H1 (cell line): ENCODE measurements at regions not wholly inside any gene's neighbourhood (a gene's known extent, or its start where the extent isn't known, plus 50 kb on each side); places are given as distances from the start of the nearest gene placed in this dataset.
A peak's percentile ranks its signal among the peaks of the same experiment; 100 is the strongest.
"Not testable (repeated sequence)": the region's sequence is repeated elsewhere in the genome, so short reads cannot be mapped to it uniquely, and the experiment has no call there.

Experiments used
- CTCF ChIA-PET: fragments of 300-600 bp; sonication (Branson Sonifier 250); formaldehyde crosslinking; loops from one replicate; lab custom pipeline; 2021; ENCODE audit not compliant: partially characterized antibody; lab: Charles Lee
- POLR2A ChIA-PET: fragments of 300-600 bp; sonication (Branson Sonifier 250); formaldehyde crosslinking; loops from one replicate; lab custom pipeline; 2021; ENCODE audit warnings: inconsistent platforms; ENCODE audit not compliant: partially characterized antibody; lab: Charles Lee
- DNase-seq, 2 experiments: peaks; one replicate each; pipeline versions ENCODE4 v3.0.0 to v3.0.0-alpha.2; 2010 to 2022; ENCODE audit warnings: low spot score in 2 of 2, low read depth in 1 of 2, mixed read lengths in 1 of 2
- FAIRE-seq: peaks from 2 replicates; lab custom pipeline; 2011; peaks lifted over from hg19 to GRCh38; lab: Jason Lieb, UNC
- H2AFZ ChIP-seq: 2 replicates; pipeline ENCODE4 v1.8.1; 2012; ENCODE audit warnings: low read length, inconsistent platforms
- H2AK5ac ChIP-seq: 2 replicates; pipeline ENCODE4 v1.6.1; 2013; ENCODE audit warnings: low read depth, low read length
- H2BK120ac ChIP-seq: replicated peaks from 2 replicates; pipeline ENCODE3; 2013; ENCODE audit warnings: low read depth, low read length, inconsistent platforms
- H2BK12ac ChIP-seq: 2 replicates; pipeline ENCODE4 v1.6.1; 2013; ENCODE audit warnings: low read depth, low read length
- H2BK15ac ChIP-seq: 2 replicates; pipeline ENCODE4 v1.6.1; 2013; ENCODE audit warnings: low read length
- H2BK20ac ChIP-seq: 2 replicates; pipeline ENCODE4 v1.6.1; 2013; ENCODE audit warnings: low read length
- H2BK5ac ChIP-seq: 2 replicates; pipeline ENCODE4 v1.6.1; 2013; ENCODE audit warnings: low read depth, low read length
- H3K14ac ChIP-seq: 2 replicates; pipeline ENCODE4 v1.6.1; 2013; ENCODE audit warnings: inconsistent platforms; ENCODE audit not compliant: insufficient read length
- H3K18ac ChIP-seq: 2 replicates; pipeline ENCODE4 v1.6.1; 2013; ENCODE audit warnings: low read length; ENCODE audit errors: extremely low read depth
- H3K23ac ChIP-seq: 2 replicates; pipeline ENCODE4 v1.6.1; 2013; ENCODE audit warnings: inconsistent platforms; ENCODE audit not compliant: insufficient read length
- H3K23me2 ChIP-seq: 2 replicates; pipeline ENCODE4 v1.6.1; 2013; ENCODE audit warnings: low read depth, low read length
- H3K27ac ChIP-seq: 2 replicates; pipeline ENCODE4 v1.6.1; 2011; ENCODE audit warnings: low read depth, low read length, inconsistent platforms
- H3K27me3 ChIP-seq, 4 experiments: replicated peaks in 1 of 4; 1 replicate in 1 of 4; 2 replicates in 3 of 4; pipeline versions ENCODE4 v1.6.1 to v1.8.1; 2011 to 2013; ENCODE audit warnings: low read length in 3 of 4, mild to moderate bottlenecking in 3 of 4, inconsistent platforms in 2 of 4, mixed read lengths in 2 of 4, moderate library complexity in 1 of 4; ENCODE audit not compliant: control insufficient read depth in 3 of 4, insufficient read depth in 3 of 4; ENCODE audit errors: extremely low read depth in 1 of 4
- H3K36me3 ChIP-seq, 4 experiments: 2 replicates each; pipeline versions ENCODE4 v1.6.1 to v1.8.1; 2011 to 2013; ENCODE audit warnings: mild to moderate bottlenecking in 4 of 4, low read length in 3 of 4, moderate library complexity in 2 of 4, control low read depth in 1 of 4, inconsistent platforms in 1 of 4; ENCODE audit not compliant: insufficient read depth in 4 of 4, control insufficient read depth in 2 of 4
- H3K4ac ChIP-seq: replicated peaks from 2 replicates; pipeline ENCODE3; 2013; ENCODE audit warnings: low read length, low read depth, mixed read lengths, inconsistent platforms; ENCODE audit not compliant: insufficient read length
- H3K4me1 ChIP-seq, 4 experiments: replicated peaks in 1 of 4; 1 replicate in 1 of 4; 2 replicates in 3 of 4; pipeline versions ENCODE4 v1.6.1 to v1.8.1; 2011 to 2013; ENCODE audit warnings: low read length in 3 of 4, inconsistent platforms in 2 of 4, mixed read lengths in 1 of 4; ENCODE audit not compliant: insufficient read depth in 4 of 4, control insufficient read depth in 3 of 4
- H3K4me2 ChIP-seq, 2 experiments: 2 replicates each; pipeline versions ENCODE4 v1.6.1 to v1.8.1; 2011 to 2013; ENCODE audit warnings: low read depth in 2 of 2, low read length in 2 of 2, control low read depth in 1 of 2, inconsistent platforms in 1 of 2, mild to moderate bottlenecking in 1 of 2; ENCODE audit not compliant: insufficient read depth in 1 of 2
- H3K4me3 ChIP-seq, 4 experiments: fragments of 200-600, 300-600 bp in 1 of 4; sonication (generic), shearing (Covaris generic), sonication (Bioruptor Twin) in 1 of 4; 2 replicates each; pipeline versions ENCODE4 v1.5.1 to v1.8.1; 2011 to 2016; ENCODE audit warnings: low read length in 4 of 4, low read depth in 3 of 4, control low read depth in 2 of 4, inconsistent platforms in 2 of 4, mild to moderate bottlenecking in 2 of 4, mixed read lengths in 1 of 4, moderate library complexity in 1 of 4; ENCODE audit not compliant: insufficient read depth in 2 of 4; ENCODE audit errors: extremely low read depth in 1 of 4
- H3K56ac ChIP-seq: replicated peaks from 2 replicates; pipeline ENCODE3; 2013; ENCODE audit warnings: low read depth, mild to moderate bottlenecking, mixed read lengths, low read length, inconsistent platforms; ENCODE audit not compliant: insufficient read length
- H3K79me1 ChIP-seq: 2 replicates; pipeline ENCODE4 v1.6.1; 2013; ENCODE audit warnings: low read depth, low read length, control low read depth
- H3K79me2 ChIP-seq, 2 experiments: 2 replicates each; pipeline versions ENCODE4 v1.6.1 to v1.8.1; 2012 to 2013; ENCODE audit warnings: low read length in 2 of 2, mild to moderate bottlenecking in 2 of 2, inconsistent platforms in 1 of 2; ENCODE audit not compliant: insufficient read depth in 2 of 2, control insufficient read depth in 1 of 2
- H3K9ac ChIP-seq, 4 experiments: replicated peaks in 1 of 4; 1 replicate in 1 of 4; 2 replicates in 3 of 4; pipeline versions ENCODE4 v1.6.1 to v1.8.1; 2011 to 2013; ENCODE audit warnings: low read depth in 3 of 4, low read length in 3 of 4, control low read depth in 2 of 4, mild to moderate bottlenecking in 2 of 4, moderate library complexity in 2 of 4, inconsistent platforms in 1 of 4; ENCODE audit errors: extremely low read depth in 1 of 4
- H3K9me3 ChIP-seq, 2 experiments: 2 replicates each; pipeline versions ENCODE4 v1.6.1 to v1.8.1; 2012 to 2013; ENCODE audit warnings: mild to moderate bottlenecking in 2 of 2, moderate library complexity in 2 of 2, control low read depth in 1 of 2, inconsistent platforms in 1 of 2, low read depth in 1 of 2, low read length in 1 of 2, mixed read lengths in 1 of 2; ENCODE audit not compliant: insufficient read depth in 2 of 2
- H4K20me1 ChIP-seq, 2 experiments: replicated peaks in 1 of 2; 2 replicates each; pipeline versions ENCODE3 to v1.8.1; 2011 to 2013; ENCODE audit warnings: inconsistent platforms in 2 of 2, low read length in 2 of 2, mild to moderate bottlenecking in 1 of 2; ENCODE audit not compliant: insufficient read depth in 2 of 2, control insufficient read depth in 1 of 2
- H4K5ac ChIP-seq: 2 replicates; pipeline ENCODE4 v1.6.1; 2013; ENCODE audit warnings: low read length, low read depth, mixed read lengths, inconsistent platforms; ENCODE audit not compliant: insufficient read length
- H4K8ac ChIP-seq: 2 replicates; pipeline ENCODE4 v1.8.0; 2013; ENCODE audit warnings: mild to moderate bottlenecking, moderate library complexity, low read length, inconsistent platforms; ENCODE audit not compliant: insufficient read depth; ENCODE audit errors: extremely low read depth
- H4K91ac ChIP-seq: replicated peaks from 2 replicates; pipeline ENCODE3; 2013; ENCODE audit warnings: low read length, mixed read lengths, inconsistent platforms; ENCODE audit not compliant: insufficient read length
- KDM4A ChIP-seq: IDR thresholded peaks from one replicate; pipeline ENCODE4 v1.7.1; 2012; ENCODE audit warnings: low read depth, mild to moderate bottlenecking, moderate library complexity, low read length, inconsistent platforms; ENCODE audit not compliant: severe bottlenecking
- NANOG ChIP-seq: IDR thresholded peaks from 2 replicates; pipeline ENCODE4 v1.6.1; 2011; ENCODE audit warnings: low read length, low read depth, mild to moderate bottlenecking, inconsistent platforms; ENCODE audit not compliant: insufficient read depth, poor library complexity, severe bottlenecking
- RAD21 ChIP-seq, 2 experiments: IDR thresholded peaks in 1 of 2; conservative IDR thresholded peaks in 1 of 2; 2 replicates each; pipeline ENCODE4 v1.6.1; 2011; ENCODE audit warnings: low read depth in 2 of 2, low read length in 2 of 2, improper control_type of control experiment in 1 of 2, inconsistent platforms in 1 of 2, mild to moderate bottlenecking in 1 of 2, moderate library complexity in 1 of 2
- RFX5 ChIP-seq: IDR thresholded peaks from 2 replicates; pipeline ENCODE4 v1.6.1; 2011; ENCODE audit warnings: low read depth, low read length, improper control_type of control experiment, borderline replicate concordance
- SAP30 ChIP-seq: fragments of 300-600 bp; sonication (generic); IDR thresholded peaks from 2 replicates; pipeline ENCODE4 v1.7.1; 2012; ENCODE audit warnings: low read length, moderate library complexity, mild to moderate bottlenecking, inconsistent platforms; ENCODE audit not compliant: insufficient read depth, insufficient replicate concordance
- TAF7 ChIP-seq: optimal IDR thresholded peaks from 2 replicates; pipeline ENCODE3; 2011; ENCODE audit warnings: low read depth, mild to moderate bottlenecking, inconsistent platforms, low read length, moderate library complexity, borderline replicate concordance
- WGBS, 2 experiments: shearing (Covaris generic) in 1 of 2; methylation state at CpG; one replicate each; pipeline versions ENCODE4 v1.1.6 to v1.1.7; 2013 to 2015; ENCODE audit warnings: low lambda C conversion rate in 2 of 2, mixed read lengths in 2 of 2, inconsistent platforms in 1 of 2, low coverage in 1 of 2, missing lambda C conversion rate in 1 of 2; ENCODE audit not compliant: insufficient replicate concordance in 2 of 2, insufficient coverage in 1 of 2, insufficient read length in 1 of 2; ENCODE audit errors: extremely low coverage in 1 of 2, missing lambda C conversion rate in 1 of 2; 5-methylcytosine and 5-hydroxymethylcytosine counted together

DNA sequence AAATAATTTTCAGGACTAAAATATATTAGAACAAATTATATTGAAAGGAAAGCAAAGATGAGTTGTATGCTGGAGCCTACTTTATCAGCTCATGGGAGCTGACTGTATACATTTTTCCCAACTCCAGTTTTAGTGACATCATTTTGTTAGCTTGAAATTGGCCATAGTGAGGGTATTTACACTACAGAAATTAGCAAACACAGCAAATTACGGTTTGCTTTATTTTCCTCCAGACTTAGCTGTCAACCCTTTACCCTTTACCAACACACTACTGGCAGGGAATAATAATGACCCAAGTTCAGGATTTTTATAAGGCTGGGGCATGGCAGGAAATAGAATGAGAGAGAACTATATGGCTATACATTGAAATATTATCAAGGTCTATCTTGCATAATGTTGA lies 120.3 kb upstream of the PRSS1 start (continued):
- TF ChIP-seq TAF7: no peak
- TF ChIP-seq RAD21 (IDR thresholded peaks at IDR 0.05 in 1 of 2, conservative IDR thresholded peaks at IDR 0.05 in 1 of 2; ENCODE audit: low read depth in 2 of 2, low read length in 2 of 2): no peak
- TF ChIP-seq RFX5: no peak
- TF ChIP-seq NANOG: no peak
- no peak for TF ChIP-seq KDM4A
- no peak for TF ChIP-seq SAP30

DNA sequence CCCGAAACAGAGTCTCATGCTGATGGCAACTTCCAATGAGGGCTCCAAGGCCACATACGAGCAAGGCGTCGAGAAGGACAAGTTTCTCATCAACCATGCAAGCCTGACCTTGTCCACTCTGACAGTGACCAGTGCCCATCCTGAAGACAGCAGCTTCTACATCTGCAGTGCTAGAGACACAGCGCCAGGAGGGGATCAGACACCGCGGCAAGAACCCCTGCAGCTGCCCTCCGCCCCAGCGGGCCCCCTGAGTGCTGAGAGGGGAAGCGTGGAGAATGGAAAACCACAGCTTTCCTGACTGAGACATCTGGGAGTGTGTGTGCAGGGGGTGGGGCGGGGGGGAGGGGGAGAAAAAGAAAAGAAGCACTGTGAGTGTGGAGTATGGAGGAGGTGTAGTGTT lies 122.0 kb upstream of the PRSS1 start:
- H3K23ac ChIP-seq, H2BK20ac ChIP-seq, H4K5ac ChIP-seq, H3K36me3 ChIP-seq, H3K14ac ChIP-seq, H3K4me1 ChIP-seq, H2AK5ac ChIP-seq, DNase-seq, H3K9me3 ChIP-seq, H3K27ac ChIP-seq, H2BK12ac ChIP-seq, H3K79me1 ChIP-seq, FAIRE-seq, H3K27me3 ChIP-seq, H3K4me2 ChIP-seq, H3K9ac ChIP-seq, H2BK5ac ChIP-seq, H3K4ac ChIP-seq, H3K23me2 ChIP-seq, H4K20me1 ChIP-seq, H2BK15ac ChIP-seq, H4K91ac ChIP-seq, H3K56ac ChIP-seq, H2BK120ac ChIP-seq, H3K4me3 ChIP-seq, H4K8ac ChIP-seq, H3K79me2 ChIP-seq, H3K18ac ChIP-seq: not testable (repeated sequence)
- 0 out of 2 replicates have a peak overlapping the region, but pooled peaks have one; percentile 94 for H2AFZ ChIP-seq
- POLR2A ChIA-PET: interaction anchor here (1.4 kb wide), 1 partner anchor 169 kb away, joined by 3 read pairs; no protein-coding TSS in a partner anchor
- CTCF ChIA-PET: interaction anchor here (0.9 to 14.3 kb wide), 20 partner anchors 10 to 588 kb away, joined by 3 to 381 read pairs (median 8); no protein-coding TSS in a partner anchor
- 97% methylated on average over 5 of the region's 11 CpGs; no CpG with 5 or more reads in 1 of the 2 experiments for WGBS, 2 experiments
